Fibroblast of the aortic adventitia (primary cell): ENCODE measurements at regions not wholly inside any gene's neighbourhood (a gene's known extent, or its start where the extent isn't known, plus 50 kb on each side); places are given as distances from the start of the nearest gene placed in this dataset.

Experiments
- DNase-seq: peaks from one replicate; pipeline ENCODE4 v3.0.0-alpha.2; 2010; ENCODE audit warnings: low read depth
- H3K4me3 ChIP-seq: 2 replicates; pipeline ENCODE4 v1.5.1; 2011; ENCODE audit warnings: low read depth, mild to moderate bottlenecking, control low read depth, low read length, moderate library complexity
- TF ChIP-seq, protein P1 (sequence below): IDR thresholded peaks from 2 replicates; pipeline ENCODE4 v1.5.1; 2011; ENCODE audit warnings: mild to moderate bottlenecking, low read length, control low read depth, inconsistent platforms; ENCODE audit not compliant: insufficient read depth

GRCh38 chr11:134537296-134537695 is 125.3 kb upstream of the B3GAT1 start:
- TF ChIP-seq, protein P1, sequence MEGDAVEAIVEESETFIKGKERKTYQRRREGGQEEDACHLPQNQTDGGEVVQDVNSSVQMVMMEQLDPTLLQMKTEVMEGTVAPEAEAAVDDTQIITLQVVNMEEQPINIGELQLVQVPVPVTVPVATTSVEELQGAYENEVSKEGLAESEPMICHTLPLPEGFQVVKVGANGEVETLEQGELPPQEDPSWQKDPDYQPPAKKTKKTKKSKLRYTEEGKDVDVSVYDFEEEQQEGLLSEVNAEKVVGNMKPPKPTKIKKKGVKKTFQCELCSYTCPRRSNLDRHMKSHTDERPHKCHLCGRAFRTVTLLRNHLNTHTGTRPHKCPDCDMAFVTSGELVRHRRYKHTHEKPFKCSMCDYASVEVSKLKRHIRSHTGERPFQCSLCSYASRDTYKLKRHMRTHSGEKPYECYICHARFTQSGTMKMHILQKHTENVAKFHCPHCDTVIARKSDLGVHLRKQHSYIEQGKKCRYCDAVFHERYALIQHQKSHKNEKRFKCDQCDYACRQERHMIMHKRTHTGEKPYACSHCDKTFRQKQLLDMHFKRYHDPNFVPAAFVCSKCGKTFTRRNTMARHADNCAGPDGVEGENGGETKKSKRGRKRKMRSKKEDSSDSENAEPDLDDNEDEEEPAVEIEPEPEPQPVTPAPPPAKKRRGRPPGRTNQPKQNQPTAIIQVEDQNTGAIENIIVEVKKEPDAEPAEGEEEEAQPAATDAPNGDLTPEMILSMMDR, result no peak
- H3K4me3 ChIP-seq, result no peak overlapping the region
- DNase-seq, result no peak

DNA sequence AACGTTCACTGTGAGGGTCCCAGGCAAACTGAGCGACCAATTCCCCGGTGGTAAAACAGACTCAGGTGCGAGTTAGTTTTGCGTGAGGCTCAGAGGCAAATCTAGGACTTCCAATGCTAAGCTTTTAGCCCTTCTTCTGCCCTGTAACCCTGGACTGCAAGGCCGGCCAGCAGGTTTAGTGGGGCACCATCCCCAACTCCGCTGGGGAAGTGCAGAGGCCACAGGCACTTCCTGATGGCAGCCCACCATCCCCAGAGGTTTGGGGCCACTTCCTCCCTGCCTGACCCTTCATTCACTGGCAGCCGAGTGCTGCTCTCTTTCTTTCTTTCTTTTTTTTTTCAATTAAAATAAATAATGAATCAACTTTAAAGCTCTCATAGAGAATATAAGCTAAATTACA is 124.6 kb upstream of the B3GAT1 start:
- TF ChIP-seq, protein P1, result no peak
- H3K4me3 ChIP-seq, result no peak overlapping the region
- DNase-seq, result no peak

DNA sequence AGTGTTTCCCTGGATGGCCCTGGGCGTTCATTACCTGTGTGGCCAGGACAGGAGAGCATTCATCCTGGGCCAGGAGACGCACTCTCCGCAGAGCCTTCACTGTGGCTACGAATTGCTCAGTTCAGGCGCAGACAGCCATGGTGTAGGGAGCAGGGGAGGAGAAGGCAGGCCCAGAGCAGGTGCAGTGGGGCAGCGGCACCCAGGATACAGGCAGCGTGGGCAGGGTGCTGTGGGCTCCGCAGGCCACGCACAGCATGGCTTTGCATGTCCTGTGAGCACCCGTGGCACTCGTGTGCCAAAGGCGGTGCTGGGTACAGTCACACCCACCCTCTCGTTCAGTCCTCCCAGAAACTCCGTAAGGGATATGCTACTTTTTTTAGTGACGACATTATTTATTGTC is 124.2 kb upstream of the B3GAT1 start:
- TF ChIP-seq, protein P1, result no peak
- DNase-seq, result no peak

DNA sequence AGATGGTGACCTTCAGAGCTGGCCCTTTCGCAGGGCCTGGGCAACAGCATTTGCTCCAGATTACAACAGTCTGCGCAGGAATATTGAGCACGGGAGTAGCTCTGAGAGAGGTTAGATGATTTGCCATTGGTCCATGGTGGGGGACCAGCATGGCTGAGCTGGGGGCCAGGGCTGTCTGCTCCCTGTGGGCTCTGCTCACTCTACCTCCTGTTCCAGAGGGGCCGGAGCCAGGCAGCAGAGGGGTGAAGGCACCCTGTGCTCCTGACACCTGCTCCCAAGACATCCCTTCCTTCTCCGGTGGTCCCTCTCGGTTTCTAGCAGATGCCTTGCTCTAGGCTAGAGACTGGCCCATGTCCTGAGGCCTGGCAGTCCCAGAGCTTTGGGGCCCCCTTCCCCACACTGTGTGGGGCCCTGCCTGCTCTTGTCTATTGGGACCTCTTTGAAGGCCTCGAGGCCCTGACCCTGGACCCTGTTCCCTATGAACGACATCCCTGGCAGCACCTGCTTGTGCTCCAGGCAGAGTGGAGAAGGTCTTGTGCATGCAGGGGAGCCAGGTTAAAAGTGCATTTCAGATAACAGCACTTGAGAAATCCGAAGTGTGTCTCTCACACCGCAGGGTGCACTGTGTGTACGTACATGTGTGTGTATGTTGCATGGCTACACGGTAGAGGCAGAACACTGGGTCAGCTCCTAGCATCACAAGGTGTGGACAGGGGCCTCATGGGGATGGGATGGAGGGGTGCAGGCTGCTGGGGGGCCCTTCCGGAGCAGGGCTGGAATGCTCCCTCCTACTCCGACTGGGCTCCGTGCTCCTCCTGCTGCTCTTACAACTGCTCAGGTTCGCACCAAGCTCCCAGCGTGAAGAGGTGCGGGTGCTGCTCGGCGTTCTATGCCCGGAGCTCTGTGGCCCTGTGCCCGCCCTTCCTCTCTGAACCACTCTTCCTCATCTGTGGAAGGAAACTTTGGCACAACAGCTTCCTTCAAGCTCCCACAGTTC is 123.3 kb upstream of the B3GAT1 start:
- H3K4me3 ChIP-seq, result no peak overlapping the region
- TF ChIP-seq, protein P1, result no peak
- DNase-seq, result no peak

More for the DNA sequence above, 124.2 kb upstream of the B3GAT1 start:
- no peak overlapping the region for H3K4me3 ChIP-seq

DNA sequence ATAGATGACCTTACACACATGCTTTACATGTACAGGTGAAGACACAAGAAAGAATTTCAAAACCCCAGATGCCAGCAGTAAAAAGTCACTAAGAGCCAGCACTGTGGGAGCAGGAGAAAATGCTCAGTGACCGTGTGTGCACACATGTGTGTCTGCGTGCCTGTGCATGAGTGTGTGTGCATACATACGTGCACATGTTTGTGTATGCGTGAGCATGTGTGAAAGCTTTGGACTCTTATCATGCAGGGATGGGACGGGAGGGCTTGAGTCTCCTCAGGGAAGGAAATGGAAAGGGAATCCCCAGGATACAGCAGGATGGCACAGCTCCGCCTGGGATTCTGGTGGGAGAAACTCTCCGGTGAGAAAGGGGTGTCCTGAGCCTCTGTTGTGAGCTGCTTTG is 121.5 kb upstream of the B3GAT1 start:
- DNase-seq, result no peak
- TF ChIP-seq, protein P1, result no peak

DNA sequence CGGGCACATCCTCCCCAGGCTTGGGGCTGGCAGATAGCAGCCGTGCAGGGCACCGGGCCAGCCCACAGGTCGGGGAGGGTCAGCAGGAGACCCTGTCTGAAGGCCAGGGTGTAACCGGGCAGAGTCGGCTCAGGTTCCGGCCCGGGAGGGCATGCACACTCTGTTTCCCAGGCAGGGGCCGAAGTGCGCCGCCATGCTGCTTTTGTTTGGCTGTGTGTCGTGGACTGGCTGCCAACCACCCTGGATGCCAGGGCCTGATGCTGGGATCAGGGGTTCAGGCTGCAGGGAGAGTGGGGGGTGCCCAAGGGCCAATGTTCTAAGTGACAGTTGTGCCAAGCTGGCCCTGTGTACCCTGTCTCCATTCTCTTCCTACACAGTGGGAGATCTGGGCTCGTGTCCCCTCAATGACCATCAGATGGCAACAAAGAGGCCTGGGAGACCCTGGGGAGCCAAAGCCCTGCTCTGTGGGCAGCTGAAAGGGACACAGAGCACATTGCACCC is 120.9 kb upstream of the B3GAT1 start:
- no peak for DNase-seq
- H3K4me3 ChIP-seq, result no peak overlapping the region
- TF ChIP-seq, protein P1, result no peak

More for the DNA sequence above, 121.5 kb upstream of the B3GAT1 start:
- no peak overlapping the region for H3K4me3 ChIP-seq
